GM18502 (cell line): ENCODE measurements at regions not wholly inside any gene's neighbourhood (a gene's known extent, or its start where the extent isn't known, plus 50 kb on each side); places are given as distances from the start of the nearest gene placed in this dataset.
"Not testable (repeated sequence)": the region's sequence is repeated elsewhere in the genome, so short reads cannot be mapped to it uniquely, and the experiment has no call there.

ENCODE experiments used
- ATAC-seq: cut with Tn5 transposase; IDR thresholded peaks from one replicate; pipeline ENCODE4 v1.9.1; 2021; ENCODE audit warnings: mild to moderate bottlenecking; ENCODE audit not compliant: unreplicated experiment, poor library complexity

DNA sequence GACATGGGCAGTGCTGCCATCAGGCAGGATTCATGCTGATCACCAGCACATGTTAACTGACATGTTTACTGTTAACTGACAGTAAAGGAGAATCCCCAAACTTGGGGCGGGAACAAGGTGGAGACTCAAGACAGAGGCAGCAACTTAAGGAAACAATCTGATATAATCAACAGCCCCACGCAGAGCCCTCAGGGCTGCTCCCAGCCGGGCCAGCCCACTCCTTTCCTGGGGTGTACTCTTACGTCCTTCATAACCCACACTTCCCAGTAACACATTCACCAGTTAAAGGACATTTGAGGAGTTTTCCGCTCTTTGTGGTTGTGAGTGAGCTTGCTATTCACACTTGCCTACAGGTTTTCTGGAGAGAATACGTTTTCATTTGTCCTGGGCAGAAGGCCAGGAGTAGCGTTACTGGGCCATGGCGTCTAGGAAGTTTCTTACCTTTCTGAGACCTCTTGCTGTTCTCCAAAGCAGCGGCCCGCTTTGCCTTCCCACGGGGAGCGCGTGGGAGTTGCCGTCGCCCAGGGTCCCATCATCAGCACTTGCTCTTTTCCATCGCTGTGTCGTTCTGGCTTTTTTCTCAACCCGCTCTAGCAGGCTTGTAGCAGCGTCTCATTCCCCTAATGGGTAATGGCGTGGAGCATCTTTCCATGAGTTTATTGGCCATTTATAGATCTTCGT, 56.4 kb downstream of the FOXF2 start:
- no peak for ATAC-seq

DNA sequence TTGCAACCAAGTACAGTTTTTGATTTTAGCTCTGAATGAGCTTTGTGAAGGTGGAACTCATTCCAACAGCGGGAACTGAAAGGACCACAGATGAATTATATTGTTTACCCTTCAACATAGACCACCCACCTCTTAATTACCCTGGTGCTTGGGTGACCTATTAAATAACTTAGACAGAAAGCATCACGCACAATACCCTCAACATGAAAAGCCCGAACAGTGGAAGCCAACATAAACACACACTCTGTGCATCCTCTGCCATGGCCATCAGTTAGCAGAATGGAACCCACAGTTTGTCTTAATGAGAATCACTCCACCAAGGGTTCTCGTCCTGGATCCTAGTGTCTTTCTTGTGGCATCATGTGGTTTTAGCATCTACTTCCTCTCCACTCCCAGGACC, 60.5 kb downstream of the FOXF2 start:
- no peak for ATAC-seq

- ATAC-seq = no peak
Observed at GRCh38 chr6:1453024-1453423, 63.6 kb downstream of the FOXF2 start.

DNA sequence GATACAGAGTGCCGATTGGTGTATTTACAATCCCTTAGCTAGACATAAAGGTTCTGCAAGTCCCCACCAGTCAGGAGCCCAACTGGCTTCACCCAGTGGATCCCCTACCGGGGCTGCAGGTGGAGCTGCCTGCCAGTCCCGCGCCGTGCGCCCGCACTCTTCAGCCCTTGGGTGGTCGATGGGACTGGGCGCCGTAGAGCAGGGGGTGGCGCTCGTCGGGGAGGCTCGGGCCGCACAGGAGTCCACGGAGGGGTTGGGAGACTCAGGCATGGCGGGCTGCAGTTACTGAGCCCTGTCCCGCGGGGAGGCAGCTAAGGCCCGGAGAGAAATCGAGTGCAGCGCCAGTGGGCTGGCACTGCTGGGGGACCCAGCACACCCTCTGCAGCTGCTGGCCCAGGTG, 67.4 kb downstream of the FOXF2 start:
- ATAC-seq = not testable (repeated sequence)

GRCh38 chr6:1461207-1461606, 71.8 kb downstream of the FOXF2 start:
- ATAC-seq = no peak

DNA sequence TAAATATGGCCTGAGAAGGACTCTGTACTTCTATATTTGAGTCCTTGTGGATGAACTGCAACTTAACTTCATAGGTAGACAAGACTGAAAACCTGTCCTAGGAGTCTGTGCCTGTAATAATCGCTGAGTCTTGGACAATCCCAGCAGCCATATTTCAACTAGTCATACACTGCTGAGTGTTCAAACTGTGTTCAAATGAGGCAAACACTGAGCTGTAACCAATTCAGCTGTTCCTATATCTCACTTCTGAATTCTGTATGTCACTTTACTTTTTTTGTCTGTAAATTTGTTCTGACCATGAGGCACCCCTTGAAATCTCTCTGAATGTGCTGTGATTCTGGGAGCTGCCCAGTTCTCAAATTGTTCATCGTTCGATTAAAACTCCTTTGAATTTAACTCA, 72.4 kb downstream of the FOXF2 start:
- no peak for ATAC-seq

DNA sequence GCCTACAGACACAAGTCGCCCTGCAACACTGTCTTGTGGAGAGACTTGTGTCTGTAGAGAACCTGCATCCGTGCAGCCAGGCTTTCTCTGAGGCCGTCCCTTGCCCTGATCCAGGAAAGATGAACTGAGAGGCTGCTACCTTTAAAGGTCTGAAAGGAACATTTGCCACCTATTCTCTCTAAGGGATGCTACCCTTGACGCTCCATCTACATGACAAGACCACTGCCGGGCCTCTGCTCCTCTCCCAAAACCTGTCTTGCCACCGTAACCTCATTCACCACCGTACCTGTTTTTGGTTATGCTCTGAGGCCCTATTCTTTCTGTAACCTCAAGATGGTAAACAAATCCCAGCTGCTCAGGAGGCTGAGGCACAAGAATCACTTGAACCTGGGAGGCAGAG, 73.9 kb downstream of the FOXF2 start:
- no peak for ATAC-seq

GRCh38 chr6:1463751-1464426, 74.5 kb downstream of the FOXF2 start:
- ATAC-seq = no peak

GRCh38 chr6:1464781-1465370, 75.5 kb downstream of the FOXF2 start:
- no peak for ATAC-seq

DNA sequence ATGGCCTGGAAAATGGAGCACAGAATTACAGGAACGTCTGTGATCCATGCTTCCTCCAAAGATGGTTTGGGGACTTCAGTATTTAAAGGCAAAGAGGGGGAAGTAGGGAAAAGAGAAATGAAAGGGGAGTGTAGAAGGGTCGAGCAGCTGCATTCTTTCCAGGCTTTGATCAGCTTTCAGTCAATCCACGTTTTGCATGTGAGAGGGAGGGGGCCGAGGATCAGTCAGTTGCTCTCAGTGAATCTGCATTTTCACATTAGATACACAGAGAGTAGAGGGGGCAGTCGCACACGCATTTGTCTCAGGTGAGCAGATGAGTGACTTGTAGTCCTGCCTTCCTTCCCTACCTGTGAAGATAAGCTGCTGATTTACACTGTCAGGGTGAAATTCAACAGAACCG, 78.8 kb downstream of the FOXF2 start:
- no peak for ATAC-seq

DNA sequence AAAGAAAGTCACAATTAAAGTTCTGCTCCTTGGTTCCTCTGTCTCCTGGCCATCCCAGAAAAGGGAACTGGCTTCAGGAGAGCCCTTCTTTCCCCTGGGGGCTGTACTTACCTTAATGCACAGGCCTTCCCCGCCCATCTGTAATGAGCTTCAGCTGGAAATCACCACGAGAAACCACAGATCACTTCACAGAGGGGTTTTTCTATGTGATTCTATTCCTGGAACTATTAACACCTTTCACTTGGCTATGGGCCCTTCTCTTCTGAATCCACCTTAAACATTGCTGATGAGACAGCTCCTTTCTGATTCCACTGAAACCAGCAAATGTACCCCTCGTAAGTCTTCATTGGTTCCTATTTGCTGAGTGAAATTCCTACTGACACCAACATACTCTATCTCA, 80.7 kb downstream of the FOXF2 start:
- ATAC-seq = peak; percentile 57

GRCh38 chr6:1472643-1473042, 83.3 kb downstream of the FOXF2 start:
- ATAC-seq = no peak

- ATAC-seq = no peak
Observed at GRCh38 chr6:1473166-1473565, 83.8 kb downstream of the FOXF2 start.

GRCh38 chr6:1473598-1473997, 84.2 kb downstream of the FOXF2 start:
- no peak for ATAC-seq

- no peak for ATAC-seq
Observed at GRCh38 chr6:1474205-1474604, 84.8 kb downstream of the FOXF2 start.

DNA sequence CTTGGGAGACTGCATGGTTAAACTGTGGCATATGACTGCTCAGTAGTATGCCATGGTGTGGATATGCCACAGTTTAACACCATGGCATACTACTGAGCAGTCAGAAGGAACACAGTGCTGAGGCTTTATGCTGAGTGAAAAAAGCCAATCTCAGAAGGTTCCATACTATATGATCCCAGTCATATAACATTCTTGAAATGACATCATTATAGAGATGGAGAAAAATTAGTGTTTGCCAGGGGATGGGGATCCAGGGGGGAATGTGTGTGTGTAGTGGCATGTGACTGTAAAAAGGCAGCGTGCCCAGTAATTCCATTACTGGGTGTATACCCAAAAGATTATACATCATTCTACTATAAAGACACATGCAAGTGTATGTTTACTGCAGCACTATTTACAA, 85.8 kb downstream of the FOXF2 start:
- ATAC-seq = no peak

- no peak for ATAC-seq
Observed at GRCh38 chr6:1477432-1478090, 88.2 kb downstream of the FOXF2 start.

GRCh38 chr6:1478163-1478826, 88.9 kb downstream of the FOXF2 start:
- ATAC-seq = not testable (repeated sequence)

GRCh38 chr6:1479095-1479494, 89.7 kb downstream of the FOXF2 start:
- ATAC-seq = no peak

DNA sequence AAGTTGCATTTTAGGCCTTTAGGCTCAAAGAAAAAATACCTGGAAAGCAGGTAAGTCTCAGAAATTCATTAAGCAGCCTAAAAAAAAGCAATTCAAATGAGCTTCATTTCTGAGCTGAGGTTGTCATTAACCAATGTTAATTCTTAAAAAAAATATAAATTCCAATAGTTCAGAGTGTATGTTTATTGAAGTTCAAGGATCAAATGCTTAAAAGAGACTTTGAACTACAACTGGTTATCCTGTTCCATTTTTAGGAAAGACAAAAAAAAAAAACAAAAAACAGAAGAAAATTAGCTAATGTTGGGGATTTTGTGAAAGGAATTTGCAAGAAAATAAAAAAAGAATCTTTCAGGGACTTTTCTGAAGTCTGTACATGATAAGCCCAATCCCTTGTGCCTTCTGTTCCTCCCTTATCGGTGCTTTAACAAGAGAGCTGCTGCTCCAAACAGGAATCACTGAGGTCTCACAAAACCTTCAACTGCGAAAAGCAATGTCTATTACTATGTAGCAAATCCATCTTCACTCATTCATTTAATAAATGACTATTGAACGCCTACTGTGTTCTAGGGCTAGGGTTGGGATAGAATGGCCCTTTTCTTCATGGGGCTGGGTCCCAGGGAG, 90.3 kb downstream of the FOXF2 start:
- ATAC-seq = no peak
